ENCODE measurements at regions not wholly inside any gene's neighbourhood (a gene's known extent, or its start where the extent isn't known, plus 50 kb on each side); places are given as distances from the start of the nearest gene placed in this dataset.

GRCh38 chr17:33366960-33367359 is 73.9 kb upstream of the ASIC2 start:
- intact Hi-C loops (cut with micrococcal nuclease; ENCODE audit: unreplicated experiment), result no loop called here
- in situ Hi-C loops (cut with MboI), result no loop called here
- ChIA-PET CTCF (no interaction called here), POLR2A (no interaction called here), SMC1A (ENCODE audit: uncharacterized antibody, unreplicated experiment) (no interaction called here), RAD21 (ENCODE audit: unreplicated experiment) (no interaction called here)
- Histone ChIP-seq H3K4me2 (ENCODE audit: control insufficient read depth, insufficient read depth) (no peak overlapping the region), H3K4me3 (no peak overlapping the region), H3K79me2 (ENCODE audit: control insufficient read depth, insufficient read depth, low read length) (no peaks in the 10 kb centered on the region), H3K27me3 (replicated peaks in 1 of 2; ENCODE audit: control insufficient read depth in 2 of 2, insufficient read depth in 2 of 2, low read length in 1 of 2) (no peaks in the 10 kb centered on the region), H3K9me3 (replicated peaks; ENCODE audit: control insufficient read depth, insufficient read depth, low read length) (no peaks in the 10 kb centered on the region), H3K36me3 (ENCODE audit: control insufficient read depth in 2 of 2, insufficient read depth in 2 of 2, low read length in 1 of 2) (no peaks in the 10 kb centered on the region), H3K27ac (ENCODE audit: control insufficient read depth, insufficient read depth) (no peak overlapping the region), H4K20me1 (ENCODE audit: control insufficient read depth, insufficient read depth) (no peaks in the 10 kb centered on the region), H2AFZ (ENCODE audit: control insufficient read depth, low read depth, low read length) (no peak overlapping the region), H3K4me1 (ENCODE audit: control insufficient read depth, insufficient read depth, low read length) (no peaks in the 10 kb centered on the region), H3K9ac (ENCODE audit: control insufficient read depth, insufficient read depth, low read length) (no peak overlapping the region)
- no TSS peak for BruUV-seq (replicated peaks)
- TF ChIP-seq MXI1 (IDR thresholded peaks at IDR 0.05; ENCODE audit: low read depth, low read length), result no peak
- TF ChIP-seq LARP7 (IDR thresholded peaks at IDR 0.05), result no peak
- TF ChIP-seq ETV6 (conservative IDR thresholded peaks at IDR 0.05 in 1 of 2, IDR thresholded peaks at IDR 0.05 in 1 of 2; ENCODE audit: borderline replicate concordance in 1 of 2, low read depth in 1 of 2), result no peak
- TF ChIP-seq SREBF1 (IDR thresholded peaks at IDR 0.05; ENCODE audit: low read length), result no peak
- TF ChIP-seq MYB (IDR thresholded peaks at IDR 0.05; ENCODE audit: borderline replicate concordance, low read depth, low read length), result no peak
- no peak for TF ChIP-seq CUX1 (IDR thresholded peaks at IDR 0.05; ENCODE audit: insufficient replicate concordance, low read depth, low read length)
- no peak for TF ChIP-seq HDAC2 (IDR thresholded peaks at IDR 0.05)
- TF ChIP-seq RCOR1 (conservative IDR thresholded peaks at IDR 0.05; ENCODE audit: low read depth, low read length), result no peak
- TF ChIP-seq DPF2 (IDR thresholded peaks at IDR 0.05), result no peak
- no peak for TF ChIP-seq POLR2AphosphoS5 (IDR thresholded peaks at IDR 0.05; ENCODE audit: low read length)
- TF ChIP-seq NFXL1 (IDR thresholded peaks at IDR 0.05; ENCODE audit: borderline replicate concordance), result no peak
- no peak for TF ChIP-seq NFYA (IDR thresholded peaks at IDR 0.05; ENCODE audit: borderline replicate concordance, low read depth, low read length)
- no peak for TF ChIP-seq ZNF384 (IDR thresholded peaks at IDR 0.05; ENCODE audit: borderline replicate concordance, low read depth, low read length)
- TF ChIP-seq PML (IDR thresholded peaks at IDR 0.05; ENCODE audit: low read length), result no peak
- no peak for TF ChIP-seq SMARCA5 (IDR thresholded peaks at IDR 0.05)
- TF ChIP-seq ZBED1 (IDR thresholded peaks at IDR 0.05; ENCODE audit: borderline replicate concordance), result no peak
- TF ChIP-seq IRF3 (IDR thresholded peaks at IDR 0.05), result no peak
- TF ChIP-seq, protein P1, sequence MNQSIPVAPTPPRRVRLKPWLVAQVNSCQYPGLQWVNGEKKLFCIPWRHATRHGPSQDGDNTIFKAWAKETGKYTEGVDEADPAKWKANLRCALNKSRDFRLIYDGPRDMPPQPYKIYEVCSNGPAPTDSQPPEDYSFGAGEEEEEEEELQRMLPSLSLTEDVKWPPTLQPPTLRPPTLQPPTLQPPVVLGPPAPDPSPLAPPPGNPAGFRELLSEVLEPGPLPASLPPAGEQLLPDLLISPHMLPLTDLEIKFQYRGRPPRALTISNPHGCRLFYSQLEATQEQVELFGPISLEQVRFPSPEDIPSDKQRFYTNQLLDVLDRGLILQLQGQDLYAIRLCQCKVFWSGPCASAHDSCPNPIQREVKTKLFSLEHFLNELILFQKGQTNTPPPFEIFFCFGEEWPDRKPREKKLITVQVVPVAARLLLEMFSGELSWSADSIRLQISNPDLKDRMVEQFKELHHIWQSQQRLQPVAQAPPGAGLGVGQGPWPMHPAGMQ (IDR thresholded peaks at IDR 0.05; ENCODE audit: borderline replicate concordance), result no peak
- FAIRE-seq, result no peak
- no peak for DNase-seq (ENCODE audit: low read depth, low spot score)
- no peak for ATAC-seq
- 1% methylated on average over 4 of the region's 4 CpGs for WGBS (ENCODE audit: insufficient coverage, insufficient replicate concordance, low lambda C conversion rate, missing lambda C conversion rate)

Data from GM12878 (cell line).